ENCODE measurements at regions not wholly inside any gene's neighbourhood (a gene's known extent, or its start where the extent isn't known, plus 50 kb on each side); places are given as distances from the start of the nearest gene placed in this dataset. TPM values are rescaled to one million over a fixed set of nuclear protein-coding genes. Genes with fewer than 3 reads are reported as not detected.
"Not testable (repeated sequence)": the region's sequence is repeated elsewhere in the genome, so short reads cannot be mapped to it uniquely, and the experiment has no call there.

DNA sequence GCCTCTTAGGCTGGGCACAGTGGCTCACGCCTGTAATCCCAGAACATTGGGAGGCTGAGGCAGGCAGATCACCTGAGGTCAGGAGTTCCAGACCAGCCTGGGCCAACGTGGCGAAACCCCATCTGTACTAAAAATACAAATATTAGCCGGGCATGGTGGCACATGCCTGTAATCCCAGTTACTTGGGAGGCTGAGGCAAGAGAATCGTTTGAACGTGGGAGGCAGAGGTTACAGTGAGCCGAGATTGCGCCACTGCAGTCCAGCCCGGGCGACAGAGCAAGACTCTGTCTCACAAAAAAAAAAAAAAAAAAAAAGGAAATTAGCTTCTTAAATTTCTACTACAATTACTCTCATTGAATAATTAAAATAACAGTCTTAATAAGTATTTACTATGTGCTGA lies 52.4 kb upstream of the JARID2 start:
- not testable (repeated sequence) for H3K27ac ChIP-seq (ENCODE audit: low read depth in 1 of 2, low read length in 1 of 2); H3K27me3 ChIP-seq (ENCODE audit: control insufficient read depth in 3 of 3, insufficient read depth in 3 of 3, low read length in 2 of 3); H3K9me3 ChIP-seq (ENCODE audit: control insufficient read depth in 4 of 4, insufficient read depth in 3 of 4, low read length in 3 of 4); H3K36me3 ChIP-seq (ENCODE audit: control insufficient read depth in 4 of 4, insufficient read depth in 4 of 4, low read length in 4 of 4); H3K4me3 ChIP-seq; H3K4me1 ChIP-seq (ENCODE audit: control insufficient read depth in 5 of 5, insufficient read depth in 5 of 5, low read length in 5 of 5); H3K9ac ChIP-seq (ENCODE audit: insufficient read depth in 1 of 2, low read length in 2 of 2); ATAC-seq (ENCODE audit: insufficient read depth, low FRiP score); DNase-seq
- WGBS, 2 donors: 49 to 87% methylated on average over 10 of the region's 10 CpGs

- Histone ChIP-seq H3K9ac (ENCODE audit: insufficient read depth in 1 of 2, low read length in 2 of 2) (no peak overlapping the region), H3K4me1 (ENCODE audit: control insufficient read depth in 5 of 5, insufficient read depth in 5 of 5, low read length in 5 of 5) (no peaks in the 10 kb centered on the region), H3K36me3 (ENCODE audit: control insufficient read depth in 4 of 4, insufficient read depth in 4 of 4, low read length in 4 of 4) (no peaks in the 10 kb centered on the region), H3K9me3 (ENCODE audit: control insufficient read depth in 4 of 4, insufficient read depth in 3 of 4, low read length in 3 of 4) (peaks cover 0 to 2% (median 0%) of the 10 kb centered on the region in 4 donors), H3K27me3 (ENCODE audit: control insufficient read depth in 3 of 3, insufficient read depth in 3 of 3, low read length in 2 of 3) (no peaks in the 10 kb centered on the region), H3K4me3 (no peak overlapping the region), H3K27ac (ENCODE audit: low read depth in 1 of 2, low read length in 1 of 2) (peak overlapping the region in 1 of 2 donors; percentile 14)
- no peak for TF ChIP-seq CTCF (IDR thresholded peaks at IDR 0.05; ENCODE audit: control extremely low read depth, extremely low read depth)
- DNase-seq: no peak
- 34 to 57% methylated on average over 4 of the region's 4 CpGs for WGBS, 2 donors
- no peak for ATAC-seq (ENCODE audit: insufficient read depth, low FRiP score)
These were observed 51.4 kb upstream of the JARID2 start for GRCh38 chr6:15194453-15194852.

Small RNA genes lying in the stretch of these regions (small RNA-seq; reads per million reads assigned to genes)
- gene RN7SL332P (ENCODE audit: low replicate concordance) (not detected), gene RNU6-793P (ENCODE audit: low replicate concordance) (not detected)
